ENCODE measurements at regions not wholly inside any gene's neighbourhood (a gene's known extent, or its start where the extent isn't known, plus 50 kb on each side); places are given as distances from the start of the nearest gene placed in this dataset.

DNA sequence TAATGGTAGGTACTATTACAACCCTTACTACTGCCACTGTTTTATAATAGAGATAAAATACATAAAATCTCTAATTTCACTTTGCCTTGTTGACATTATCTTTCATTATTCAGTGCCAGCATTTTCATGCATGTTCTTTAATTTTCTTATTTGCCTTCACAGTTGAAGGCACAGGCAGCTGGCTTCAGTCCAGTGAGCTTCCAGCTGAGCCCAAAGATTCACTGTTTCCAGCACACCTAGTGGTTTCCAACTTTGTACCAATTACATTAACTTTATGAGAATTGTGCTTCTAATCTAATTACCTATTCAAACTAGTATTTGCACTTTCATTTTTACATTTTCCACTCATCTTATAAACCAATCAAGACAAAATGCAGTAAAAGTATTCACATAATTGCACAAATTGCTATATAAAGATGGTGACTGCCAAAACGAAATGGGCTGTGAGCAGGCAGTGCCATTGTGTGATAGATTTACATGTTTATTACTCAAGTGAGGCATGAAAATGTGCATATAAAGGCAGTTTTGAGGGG is 228.3 kb downstream of the MFSD1 start:
- WGBS, 2 donors, result 55% methylated on average over 1 of the region's 1 CpG
- H3K4me1 ChIP-seq, result no peaks in the 10 kb centered on the region
- no peak overlapping the region for H3K4me3 ChIP-seq

GRCh38 chr3:159030886-159031679 is 229.2 kb downstream of the MFSD1 start:
- Histone ChIP-seq H3K9me3 (peaks cover 0 to 9% (median 0%) of the 10 kb centered on the region in 11 donors), H3K36me3 (no peaks in the 10 kb centered on the region), H3K27me3 (no peaks in the 10 kb centered on the region), H3K4me3 (no peak overlapping the region), H3K4me1 (no peaks in the 10 kb centered on the region), H3K27ac (no peak overlapping the region)
- WGBS, 2 donors, result 67% methylated on average over 6 of the region's 6 CpGs
- ATAC-seq (no peak), DNase-seq (no peak)
- TF ChIP-seq CTCF (IDR thresholded peaks at IDR 0.05), result no peak
- intact Hi-C loops (cut with DNase I), result no loop called here

More for the DNA sequence above, 228.3 kb downstream of the MFSD1 start:
- Histone ChIP-seq H3K9me3 (peaks cover 0 to 10% (median 0%) of the 10 kb centered on the region in 11 donors), H3K36me3 (no peaks in the 10 kb centered on the region), H3K27ac (no peak overlapping the region), H3K27me3 (no peaks in the 10 kb centered on the region)
- TF ChIP-seq CTCF (IDR thresholded peaks at IDR 0.05), result no peak
- DNase-seq (no peak), ATAC-seq (no peak)
- intact Hi-C loops (cut with DNase I), result no loop called here

DNA sequence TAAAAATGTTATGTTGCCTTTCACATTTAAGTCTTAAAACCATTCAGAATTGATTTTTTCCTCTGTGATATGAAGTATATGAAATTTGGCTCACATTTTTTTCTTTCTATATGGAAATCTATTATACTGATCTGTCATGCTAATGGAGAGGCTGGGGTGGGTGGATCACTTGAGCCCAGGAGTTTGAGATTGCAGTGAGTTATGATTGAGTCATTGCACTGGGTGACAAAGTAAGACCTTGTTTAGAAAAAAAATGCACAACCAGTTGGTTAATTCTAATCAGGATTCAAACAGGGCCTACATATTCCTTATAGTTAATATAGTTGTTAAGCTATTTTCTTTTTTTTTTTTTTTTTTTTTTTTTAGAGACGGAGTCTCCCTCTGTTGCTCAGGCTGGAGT is 230.5 kb downstream of the MFSD1 start:
- no peak for ATAC-seq
- Histone ChIP-seq H3K4me3 (no peak overlapping the region), H3K36me3 (no peaks in the 10 kb centered on the region), H3K27me3 (no peaks in the 10 kb centered on the region), H3K27ac (no peak overlapping the region), H3K9me3 (peaks cover 0 to 9% (median 0%) of the 10 kb centered on the region in 11 donors), H3K4me1 (no peaks in the 10 kb centered on the region)
- TF ChIP-seq CTCF (IDR thresholded peaks at IDR 0.05), result no peak
- 86 to 94% methylated on average over 1 of the region's 1 CpG for WGBS, 2 donors
- no peak for DNase-seq
- intact Hi-C loops (cut with DNase I), result no loop called here

- no peaks in the 10 kb centered on the region for H3K27me3 ChIP-seq
- WGBS, 2 donors, result 39 to 46% methylated on average over 2 of the region's 2 CpGs
Observed at GRCh38 chr3:159038405-159038804, 236.6 kb downstream of the MFSD1 start.

More at GRCh38 chr3:159038405-159038804, 236.6 kb downstream of the MFSD1 start:
- intact Hi-C loops (cut with DNase I), result no loop called here
- Histone ChIP-seq H3K9me3 (peaks cover 0 to 5% (median 0%) of the 10 kb centered on the region in 11 donors), H3K4me1 (no peaks in the 10 kb centered on the region), H3K27ac (no peak overlapping the region), H3K36me3 (no peaks in the 10 kb centered on the region), H3K4me3 (no peak overlapping the region)
- ATAC-seq, result no peak
- DNase-seq, result no peak
- TF ChIP-seq CTCF (IDR thresholded peaks at IDR 0.05), result no peak
